Karpas-422 (cell line): ENCODE measurements at regions not wholly inside any gene's neighbourhood (a gene's known extent, or its start where the extent isn't known, plus 50 kb on each side); places are given as distances from the start of the nearest gene placed in this dataset.

Experiments
- DNase-seq: peaks from one replicate; pipeline ENCODE4 v3.0.0-alpha.2; 2015
- H2AFZ ChIP-seq: fragments of 200-600 bp; sonication (generic); 2 replicates; pipeline ENCODE4 v1.6.1; 2014; ENCODE audit warnings: antibody characterized with exemption, low read length, mixed read lengths
- H3K27ac ChIP-seq: fragments of 200-600 bp; sonication (generic); 2 replicates; pipeline ENCODE4 v1.5.1; 2014; ENCODE audit warnings: mild to moderate bottlenecking, low read length, moderate library complexity
- H3K27me3 ChIP-seq: fragments of 200-600 bp; sonication (generic); 2 replicates; pipeline ENCODE4 v1.6.1; 2014; ENCODE audit warnings: low read length, mixed read lengths
- H3K36me3 ChIP-seq: fragments of 200-600 bp; sonication (generic); 2 replicates; pipeline ENCODE4 v1.6.1; 2014; ENCODE audit warnings: low read length, mixed read lengths; ENCODE audit not compliant: insufficient read depth
- H3K4me1 ChIP-seq: fragments of 200-600 bp; sonication (generic); 2 replicates; pipeline ENCODE4 v1.6.1; 2014; ENCODE audit warnings: mild to moderate bottlenecking, low read length, mixed read lengths
- H3K4me2 ChIP-seq: fragments of 200-600 bp; sonication (generic); 2 replicates; pipeline ENCODE4 v1.6.1; 2014; ENCODE audit warnings: low read length, low read depth, mild to moderate bottlenecking; ENCODE audit not compliant: poor library complexity, severe bottlenecking
- H3K4me3 ChIP-seq: fragments of 200-600 bp; sonication (generic); 2 replicates; pipeline ENCODE4 v1.5.1; 2014; ENCODE audit warnings: mild to moderate bottlenecking, antibody characterized with exemption, low read length, mixed read lengths
- H3K79me2 ChIP-seq: fragments of 200-600 bp; sonication (generic); 2 replicates; pipeline ENCODE4 v1.6.1; 2014; ENCODE audit warnings: mild to moderate bottlenecking, low read length, mixed read lengths
- H3K9ac ChIP-seq: fragments of 200-600 bp; sonication (generic); 2 replicates; pipeline ENCODE4 v1.6.0; 2014; ENCODE audit warnings: low read length
- H3K9me2 ChIP-seq: fragments of 200-600 bp; sonication (generic), shearing (Covaris generic); replicated peaks from 2 replicates; pipeline ENCODE4 v1.6.0; 2014; ENCODE audit warnings: mild to moderate bottlenecking, low read length, moderate library complexity; ENCODE audit not compliant: insufficient read depth
- H3K9me3 ChIP-seq: fragments of 300-700, 200-600 bp; sonication (generic); 2 replicates; pipeline ENCODE4 v1.6.1; 2014; ENCODE audit warnings: low read length, mixed read lengths
- H4K20me1 ChIP-seq: fragments of 200-600 bp; sonication (generic); 2 replicates; pipeline ENCODE4 v1.6.1; 2014; ENCODE audit warnings: mild to moderate bottlenecking, antibody characterized with exemption, low read length, low read depth; ENCODE audit not compliant: insufficient read depth

GRCh38 chr1:114322734-114323133 is 169.1 kb upstream of the SYT6 start:
- Histone ChIP-seq H3K4me1 (no peaks in the 10 kb centered on the region), H3K27ac (no peak overlapping the region), H3K27me3 (no peaks in the 10 kb centered on the region), H3K9ac (no peak overlapping the region), H3K79me2 (no peaks in the 10 kb centered on the region), H3K4me3 (no peak overlapping the region), H3K36me3 (no peaks in the 10 kb centered on the region), H3K9me2 (no peaks in the 10 kb centered on the region), H3K9me3 (no peaks in the 10 kb centered on the region), H4K20me1 (no peaks in the 10 kb centered on the region), H3K4me2 (no peak overlapping the region), H2AFZ (no peak overlapping the region)
- DNase-seq, result no peak

- Histone ChIP-seq H3K27ac (no peak overlapping the region), H3K36me3 (no peaks in the 10 kb centered on the region), H3K79me2 (no peaks in the 10 kb centered on the region), H3K9ac (no peak overlapping the region), H3K4me1 (no peaks in the 10 kb centered on the region), H3K27me3 (no peaks in the 10 kb centered on the region), H4K20me1 (no peaks in the 10 kb centered on the region), H2AFZ (no peak overlapping the region), H3K4me3 (no peak overlapping the region), H3K4me2 (no peak overlapping the region), H3K9me3 (no peaks in the 10 kb centered on the region), H3K9me2 (no peaks in the 10 kb centered on the region)
- no peak for DNase-seq
Measured at GRCh38 chr1:114322207-114322606, 168.5 kb upstream of the SYT6 start.

DNA sequence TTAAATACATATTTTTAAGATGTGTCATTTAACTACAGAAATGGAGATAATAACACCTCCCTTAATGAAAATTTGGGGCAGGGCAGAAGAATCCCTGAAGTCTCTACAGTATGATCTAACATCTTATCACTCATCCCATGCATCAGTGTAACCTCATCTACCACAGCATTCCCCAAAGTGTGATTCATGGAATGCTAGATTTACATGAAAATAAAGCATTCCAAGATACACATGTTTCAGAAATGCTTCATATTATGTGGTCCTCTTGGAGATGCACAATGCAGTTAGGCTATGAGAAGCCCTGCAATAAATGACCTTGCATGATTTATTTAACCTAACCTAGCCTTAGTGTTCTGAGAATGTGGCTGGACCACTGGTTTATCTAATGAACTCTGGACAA is 166.9 kb upstream of the SYT6 start:
- Histone ChIP-seq H3K9ac (no peak overlapping the region), H3K9me2 (no peaks in the 10 kb centered on the region)
- no peak for DNase-seq

DNA sequence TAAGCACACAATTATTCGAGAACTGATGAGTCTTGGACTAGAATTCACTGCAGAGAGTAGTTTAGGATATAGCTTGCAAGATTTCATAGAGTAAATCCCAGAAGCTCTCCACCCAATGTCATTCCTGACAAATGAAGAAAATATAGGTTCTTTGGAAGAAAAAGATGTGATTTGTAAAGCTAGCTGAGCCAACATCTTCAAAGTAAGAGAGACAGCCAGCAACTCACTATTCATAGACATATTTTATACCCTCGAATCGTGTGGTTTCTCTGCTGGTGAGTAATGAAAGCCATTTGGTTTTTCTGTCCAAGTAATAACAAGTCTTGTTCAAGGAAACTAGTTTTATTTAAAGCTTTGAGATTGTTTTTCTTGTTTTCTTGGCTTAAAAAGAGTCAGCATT is 165.7 kb upstream of the SYT6 start:
- Histone ChIP-seq H3K4me2 (no peak overlapping the region), H3K4me3 (no peak overlapping the region), H4K20me1 (no peaks in the 10 kb centered on the region), H3K27me3 (no peaks in the 10 kb centered on the region), H3K79me2 (no peaks in the 10 kb centered on the region), H3K27ac (no peak overlapping the region), H3K4me1 (no peaks in the 10 kb centered on the region), H3K9me2 (no peaks in the 10 kb centered on the region), H3K9ac (no peak overlapping the region), H3K36me3 (no peaks in the 10 kb centered on the region), H3K9me3 (no peaks in the 10 kb centered on the region), H2AFZ (0 out of 2 replicates have a peak overlapping the region, but pooled peaks have one; percentile 24)
- no peak for DNase-seq

More for the DNA sequence above, 166.9 kb upstream of the SYT6 start:
- Histone ChIP-seq H4K20me1 (no peaks in the 10 kb centered on the region), H3K9me3 (no peaks in the 10 kb centered on the region), H3K27ac (no peak overlapping the region), H3K4me2 (no peak overlapping the region), H3K4me1 (no peaks in the 10 kb centered on the region), H3K36me3 (no peaks in the 10 kb centered on the region), H3K27me3 (no peaks in the 10 kb centered on the region), H2AFZ (no peak overlapping the region), H3K79me2 (no peaks in the 10 kb centered on the region), H3K4me3 (no peak overlapping the region)

- no peak overlapping the region for H3K4me3 ChIP-seq
- no peak overlapping the region for H3K9ac ChIP-seq
- H2AFZ ChIP-seq, result 0 out of 2 replicates have a peak overlapping the region, but pooled peaks have one; percentile 24
- DNase-seq, result no peak
- no peaks in the 10 kb centered on the region for H4K20me1 ChIP-seq
- no peaks in the 10 kb centered on the region for H3K79me2 ChIP-seq
- no peak overlapping the region for H3K27ac ChIP-seq
- no peak overlapping the region for H3K4me2 ChIP-seq
- H3K36me3 ChIP-seq, result no peaks in the 10 kb centered on the region
- H3K27me3 ChIP-seq, result no peaks in the 10 kb centered on the region
- no peaks in the 10 kb centered on the region for H3K9me2 ChIP-seq
- no peaks in the 10 kb centered on the region for H3K4me1 ChIP-seq
- no peaks in the 10 kb centered on the region for H3K9me3 ChIP-seq
Measured at GRCh38 chr1:114318961-114319360, 165.3 kb upstream of the SYT6 start.

DNA sequence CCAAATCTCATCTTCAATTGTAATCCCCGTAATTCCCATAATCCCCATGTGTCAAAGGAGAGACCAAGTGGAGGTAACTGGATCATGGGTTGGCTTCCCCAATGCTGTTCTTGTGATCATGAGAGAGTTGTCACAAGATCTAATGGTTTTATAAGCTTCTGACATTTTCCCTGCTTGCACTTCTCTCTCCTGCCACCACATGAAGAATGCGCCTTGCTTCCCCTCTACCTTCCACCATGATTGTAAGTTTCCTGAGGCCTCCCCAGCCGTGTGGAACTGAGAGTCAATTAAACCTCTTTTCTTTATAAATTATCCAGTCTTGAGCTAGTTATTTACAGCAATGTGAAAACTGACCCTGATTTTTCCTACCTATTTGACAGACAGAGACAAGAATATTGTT is 162.5 kb upstream of the SYT6 start:
- no peak overlapping the region for H3K4me3 ChIP-seq
- DNase-seq, result no peak

DNA sequence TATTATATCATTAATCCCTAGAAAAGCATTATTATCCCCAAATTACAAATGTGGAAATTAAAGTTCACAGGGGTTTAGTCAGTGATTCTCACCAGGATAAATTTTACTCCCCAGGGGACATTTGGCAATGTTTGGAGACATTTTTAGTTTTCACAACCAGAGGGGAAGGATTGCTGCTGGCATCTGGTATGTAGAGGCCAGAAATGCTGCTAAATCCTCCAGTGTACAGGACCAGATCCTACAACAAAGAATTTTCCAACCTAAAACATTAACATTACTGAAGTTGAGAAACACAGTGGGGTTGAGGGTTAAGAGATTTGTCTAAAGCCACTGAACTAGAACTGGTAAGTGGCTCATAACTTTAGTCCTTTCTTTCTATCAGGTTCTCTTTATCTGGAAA is 162.0 kb upstream of the SYT6 start:
- Histone ChIP-seq H3K36me3 (no peaks in the 10 kb centered on the region), H3K9me2 (no peaks in the 10 kb centered on the region), H3K4me3 (no peak overlapping the region), H3K9ac (no peak overlapping the region), H3K4me2 (no peak overlapping the region), H4K20me1 (no peaks in the 10 kb centered on the region), H3K79me2 (no peaks in the 10 kb centered on the region), H2AFZ (no peak overlapping the region), H3K27me3 (no peaks in the 10 kb centered on the region), H3K27ac (no peak overlapping the region), H3K4me1 (no peaks in the 10 kb centered on the region), H3K9me3 (no peaks in the 10 kb centered on the region)
- no peak for DNase-seq

More for the DNA sequence above, 162.5 kb upstream of the SYT6 start:
- Histone ChIP-seq H3K4me1 (no peaks in the 10 kb centered on the region), H3K36me3 (no peaks in the 10 kb centered on the region), H3K27me3 (no peaks in the 10 kb centered on the region), H3K27ac (no peak overlapping the region), H3K9ac (no peak overlapping the region), H3K79me2 (no peaks in the 10 kb centered on the region), H2AFZ (no peak overlapping the region), H3K4me2 (no peak overlapping the region), H4K20me1 (no peaks in the 10 kb centered on the region), H3K9me3 (no peaks in the 10 kb centered on the region), H3K9me2 (no peaks in the 10 kb centered on the region)

DNA sequence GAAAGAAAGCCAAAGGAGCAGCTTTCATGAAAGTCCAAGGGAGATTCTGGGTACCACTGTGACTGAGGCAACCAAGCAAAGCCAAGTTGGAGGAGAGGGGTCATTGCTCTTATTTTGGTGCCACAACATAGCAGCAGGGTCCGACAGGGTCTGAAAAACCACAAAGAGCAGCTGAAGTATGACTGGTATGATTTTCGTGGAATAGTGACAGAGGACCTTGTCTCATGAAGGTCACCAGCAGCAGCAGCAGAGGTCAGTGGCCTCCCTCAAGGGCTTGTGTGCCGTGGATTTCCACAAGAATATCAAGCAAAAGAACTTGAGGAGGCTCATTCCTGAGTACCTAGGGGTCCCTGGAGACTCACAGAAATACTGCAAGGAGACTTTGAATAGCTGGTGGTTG is 160.9 kb upstream of the SYT6 start:
- no peaks in the 10 kb centered on the region for H3K9me2 ChIP-seq
- H3K4me1 ChIP-seq, result no peaks in the 10 kb centered on the region
- H3K79me2 ChIP-seq, result no peaks in the 10 kb centered on the region
- no peaks in the 10 kb centered on the region for H3K27me3 ChIP-seq
- H3K9ac ChIP-seq, result no peak overlapping the region
- H3K36me3 ChIP-seq, result no peaks in the 10 kb centered on the region
- H3K4me2 ChIP-seq, result no peak overlapping the region
- H4K20me1 ChIP-seq, result no peaks in the 10 kb centered on the region
- no peak for DNase-seq
- H3K9me3 ChIP-seq, result no peaks in the 10 kb centered on the region
- H3K27ac ChIP-seq, result no peak overlapping the region
- no peak overlapping the region for H3K4me3 ChIP-seq
- no peak overlapping the region for H2AFZ ChIP-seq

DNA sequence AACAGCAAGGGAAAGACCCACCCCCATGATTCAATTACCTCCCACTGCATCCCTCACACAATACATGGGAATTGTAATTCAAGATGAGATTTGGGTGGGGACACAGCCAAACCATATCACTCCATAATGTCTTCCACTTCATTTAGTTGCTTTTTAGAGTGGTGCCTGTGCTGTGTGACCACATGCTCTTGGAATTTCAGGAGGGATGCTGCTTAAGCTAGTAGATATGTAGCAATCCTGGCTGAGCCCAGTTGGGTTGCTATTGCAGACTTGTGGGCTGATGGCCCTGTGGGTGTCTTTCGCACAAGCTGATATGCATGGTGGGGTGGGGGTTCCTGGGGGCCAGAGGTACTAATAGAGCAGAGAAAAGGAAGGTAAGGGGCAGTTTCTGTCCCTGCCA is 160.4 kb upstream of the SYT6 start:
- Histone ChIP-seq H3K36me3 (no peaks in the 10 kb centered on the region), H3K27me3 (no peaks in the 10 kb centered on the region), H3K9ac (no peak overlapping the region), H3K4me2 (no peak overlapping the region), H2AFZ (no peak overlapping the region), H3K4me1 (no peaks in the 10 kb centered on the region), H3K9me2 (no peaks in the 10 kb centered on the region), H3K27ac (no peak overlapping the region), H4K20me1 (no peaks in the 10 kb centered on the region), H3K79me2 (no peaks in the 10 kb centered on the region), H3K4me3 (no peak overlapping the region), H3K9me3 (no peaks in the 10 kb centered on the region)
- DNase-seq, result no peak
